Chondrocyte (in vitro differentiated cells): ENCODE measurements at regions not wholly inside any gene's neighbourhood (a gene's known extent, or its start where the extent isn't known, plus 50 kb on each side); places are given as distances from the start of the nearest gene placed in this dataset.

Experiments used
- DNase-seq: peaks from one replicate; pipeline ENCODE4 v3.0.0; 2021; ENCODE audit warnings: mixed read lengths, low spot score
- H3K27ac Mint-ChIP-seq: one replicate; pipeline ENCODE4 v1.8.0; 2021; ENCODE audit warnings: mild to moderate bottlenecking, moderate library complexity, mixed read lengths; ENCODE audit not compliant: unreplicated experiment
- H3K27me3 Mint-ChIP-seq: 2 replicates; pipeline ENCODE4 v1.8.0; 2021; ENCODE audit warnings: low read depth, mixed read lengths
- H3K36me3 Mint-ChIP-seq: 2 replicates; pipeline ENCODE4 v1.8.0; 2021; ENCODE audit warnings: low read depth, mixed read lengths
- H3K4me1 Mint-ChIP-seq: 2 replicates; pipeline ENCODE4 v1.8.0; 2021; ENCODE audit warnings: low read depth, mild to moderate bottlenecking, mixed read lengths
- H3K4me3 Mint-ChIP-seq: one replicate; pipeline ENCODE4 v1.8.0; 2021; ENCODE audit warnings: mild to moderate bottlenecking, moderate library complexity, mixed read lengths; ENCODE audit not compliant: unreplicated experiment
- H3K9me3 Mint-ChIP-seq: 2 replicates; pipeline ENCODE4 v1.8.0; 2021; ENCODE audit warnings: low read depth, mixed read lengths
- CTCF ChIP-seq: fragments of 200-600 bp; sonication (generic); IDR thresholded peaks from 2 replicates; pipeline ENCODE4 v1.5.0; 2021; ENCODE audit warnings: antibody characterized with exemption, mild to moderate bottlenecking, moderate library complexity

GRCh38 chr1:234720709-234721441 is 110.9 kb upstream of the IRF2BP2 start:
- H3K4me1 Mint-ChIP-seq, result peaks cover 79% of the 10 kb centered on the region
- DNase-seq, result no peak
- no peaks in the 10 kb centered on the region for H3K36me3 Mint-ChIP-seq
- peak overlapping the region; percentile 100 for H3K27ac Mint-ChIP-seq
- no peak for TF ChIP-seq CTCF
- H3K27me3 Mint-ChIP-seq, result no peaks in the 10 kb centered on the region
- H3K4me3 Mint-ChIP-seq, result no peak overlapping the region
- H3K9me3 Mint-ChIP-seq, result no peaks in the 10 kb centered on the region

- Mint-ChIP-seq H3K36me3 (no peaks in the 10 kb centered on the region), H3K27ac (no peak overlapping the region)
- DNase-seq, result no peak
These were observed 109.7 kb upstream of the IRF2BP2 start for GRCh38 chr1:234719454-234720251.

GRCh38 chr1:234718496-234719453 is 108.8 kb upstream of the IRF2BP2 start:
- no peak for DNase-seq
- Mint-ChIP-seq H3K4me1 (peaks cover 69% of the 10 kb centered on the region), H3K4me3 (no peak overlapping the region), H3K27ac (peak overlapping the region; percentile 47), H3K36me3 (no peaks in the 10 kb centered on the region), H3K9me3 (no peaks in the 10 kb centered on the region), H3K27me3 (no peaks in the 10 kb centered on the region)
- no peak for TF ChIP-seq CTCF

More at GRCh38 chr1:234719454-234720251, 109.7 kb upstream of the IRF2BP2 start:
- no peak overlapping the region for H3K4me3 Mint-ChIP-seq
- H3K9me3 Mint-ChIP-seq, result no peaks in the 10 kb centered on the region
- peaks cover 75% of the 10 kb centered on the region for H3K4me1 Mint-ChIP-seq
- no peak for TF ChIP-seq CTCF
- H3K27me3 Mint-ChIP-seq, result no peaks in the 10 kb centered on the region

GRCh38 chr1:234716908-234717375 is 107.0 kb upstream of the IRF2BP2 start:
- TF ChIP-seq CTCF, result no peak
- DNase-seq, result no peak
- no peak overlapping the region for H3K27ac Mint-ChIP-seq
- H3K36me3 Mint-ChIP-seq, result no peaks in the 10 kb centered on the region
- H3K4me1 Mint-ChIP-seq, result peaks cover 50% of the 10 kb centered on the region
- no peak overlapping the region for H3K4me3 Mint-ChIP-seq
- H3K9me3 Mint-ChIP-seq, result no peaks in the 10 kb centered on the region
- no peaks in the 10 kb centered on the region for H3K27me3 Mint-ChIP-seq
